Hepatocyte (in vitro differentiated cells): ENCODE measurements at regions not wholly inside any gene's neighbourhood (a gene's known extent, or its start where the extent isn't known, plus 50 kb on each side); places are given as distances from the start of the nearest gene placed in this dataset.

Experiments
- CTCF ChIP-seq: fragments of 200-600 bp; sonication (generic); IDR thresholded peaks from 2 replicates; pipeline ENCODE4 v1.5.1; 2016; ENCODE audit warnings: antibody characterized with exemption, mild to moderate bottlenecking; ENCODE audit not compliant: poor library complexity
- EZH2 ChIP-seq: fragments of 200-600 bp; sonication (generic); IDR thresholded peaks from 2 replicates; pipeline ENCODE4 v1.6.1; 2016; ENCODE audit warnings: antibody characterized with exemption, mild to moderate bottlenecking, borderline replicate concordance
- EZH2phosphoT487 ChIP-seq: fragments of 200-600 bp; sonication (generic); IDR thresholded peaks from one replicate; pipeline ENCODE4 v1.6.1; 2018; ENCODE audit warnings: antibody characterized with exemption, mild to moderate bottlenecking, low read depth, moderate library complexity; ENCODE audit not compliant: unreplicated experiment, severe bottlenecking

DNA sequence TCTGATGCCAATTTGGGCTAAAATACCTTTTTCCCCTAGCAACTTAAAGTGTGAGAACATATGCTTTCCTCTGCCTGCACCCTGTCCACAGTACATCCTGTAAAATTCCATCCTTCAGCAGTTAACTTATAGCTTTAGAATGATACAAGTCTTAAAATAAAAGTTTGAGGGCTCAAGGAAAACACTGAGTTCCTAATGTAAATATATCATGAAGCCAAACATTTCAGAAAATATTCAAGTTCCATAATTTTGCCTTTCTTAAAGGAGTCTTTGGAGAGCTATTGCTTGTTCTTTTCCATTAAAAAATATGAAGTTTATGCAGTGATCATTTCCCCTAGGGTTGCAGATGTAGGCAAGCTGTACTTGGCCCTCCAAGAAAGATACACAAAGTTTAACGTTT lies 303.8 kb downstream of the COL12A1 start:
- no peak for TF ChIP-seq CTCF
- TF ChIP-seq EZH2, result no peak
- no peak for TF ChIP-seq EZH2phosphoT487
